Fibroblast of villous mesenchyme (primary cell): ENCODE measurements at regions not wholly inside any gene's neighbourhood (a gene's known extent, or its start where the extent isn't known, plus 50 kb on each side); places are given as distances from the start of the nearest gene placed in this dataset.
"Not testable (repeated sequence)": the region's sequence is repeated elsewhere in the genome, so short reads cannot be mapped to it uniquely, and the experiment has no call there.

ENCODE experiments used
- DNase-seq: peaks from one replicate; pipeline ENCODE4 v3.0.0-alpha.2; 2010; ENCODE audit warnings: low read depth
- H3K4me3 ChIP-seq: 2 replicates; pipeline ENCODE4 v1.5.1; 2011; ENCODE audit warnings: low read depth, mild to moderate bottlenecking, low read length
- TF ChIP-seq, protein P1 (sequence below): IDR thresholded peaks from 2 replicates; pipeline ENCODE4 v1.5.1; 2012; ENCODE audit warnings: low read depth, mild to moderate bottlenecking, low read length; ENCODE audit not compliant: insufficient read depth

DNA sequence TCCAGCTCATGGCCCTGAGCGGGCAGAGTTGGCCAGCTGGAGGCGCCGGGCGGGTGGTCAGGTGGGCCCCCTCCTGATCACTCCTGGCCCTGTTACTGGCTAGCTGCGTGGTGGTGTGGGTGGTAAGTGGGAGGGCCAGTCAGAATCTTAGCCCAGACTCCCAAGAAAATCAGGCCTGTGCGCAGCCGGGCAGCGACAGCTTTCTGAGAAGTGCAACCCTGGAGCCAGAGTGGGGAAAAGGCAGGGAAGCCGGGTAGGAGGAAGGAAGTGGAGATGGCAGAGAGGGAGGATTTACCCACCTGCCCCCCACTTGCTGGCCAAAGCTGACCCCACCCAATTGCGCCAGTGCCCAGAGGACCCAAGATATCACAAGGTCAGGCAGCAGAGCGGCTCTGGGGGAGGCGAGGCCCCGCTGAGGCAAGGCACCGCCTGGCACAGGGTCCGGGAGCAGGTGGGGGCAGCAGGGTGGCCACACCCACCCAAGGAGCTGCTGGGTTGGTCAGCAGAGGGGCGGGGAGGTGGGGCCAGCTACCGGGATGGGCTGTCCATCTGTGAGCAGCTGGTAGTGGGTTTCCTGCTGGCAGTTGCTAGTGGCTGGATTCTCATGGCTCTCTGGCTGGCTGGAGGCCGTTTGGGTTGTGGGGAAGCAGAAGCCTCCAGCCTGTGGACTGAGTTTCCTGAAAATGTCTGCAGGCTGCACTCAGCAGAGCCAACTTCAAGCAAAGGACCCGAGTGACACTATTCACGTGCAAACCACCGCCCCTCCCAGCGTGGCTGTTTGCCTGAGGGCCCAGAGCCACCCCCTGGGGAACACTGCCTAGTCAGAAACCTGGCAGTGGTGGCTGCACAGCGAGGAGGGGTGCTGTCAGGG lies 196.4 kb downstream of the IGLL1 start:
- H3K4me3 ChIP-seq: no peak overlapping the region
- TF ChIP-seq, protein P1, sequence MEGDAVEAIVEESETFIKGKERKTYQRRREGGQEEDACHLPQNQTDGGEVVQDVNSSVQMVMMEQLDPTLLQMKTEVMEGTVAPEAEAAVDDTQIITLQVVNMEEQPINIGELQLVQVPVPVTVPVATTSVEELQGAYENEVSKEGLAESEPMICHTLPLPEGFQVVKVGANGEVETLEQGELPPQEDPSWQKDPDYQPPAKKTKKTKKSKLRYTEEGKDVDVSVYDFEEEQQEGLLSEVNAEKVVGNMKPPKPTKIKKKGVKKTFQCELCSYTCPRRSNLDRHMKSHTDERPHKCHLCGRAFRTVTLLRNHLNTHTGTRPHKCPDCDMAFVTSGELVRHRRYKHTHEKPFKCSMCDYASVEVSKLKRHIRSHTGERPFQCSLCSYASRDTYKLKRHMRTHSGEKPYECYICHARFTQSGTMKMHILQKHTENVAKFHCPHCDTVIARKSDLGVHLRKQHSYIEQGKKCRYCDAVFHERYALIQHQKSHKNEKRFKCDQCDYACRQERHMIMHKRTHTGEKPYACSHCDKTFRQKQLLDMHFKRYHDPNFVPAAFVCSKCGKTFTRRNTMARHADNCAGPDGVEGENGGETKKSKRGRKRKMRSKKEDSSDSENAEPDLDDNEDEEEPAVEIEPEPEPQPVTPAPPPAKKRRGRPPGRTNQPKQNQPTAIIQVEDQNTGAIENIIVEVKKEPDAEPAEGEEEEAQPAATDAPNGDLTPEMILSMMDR: no peak
- no peak for DNase-seq

DNA sequence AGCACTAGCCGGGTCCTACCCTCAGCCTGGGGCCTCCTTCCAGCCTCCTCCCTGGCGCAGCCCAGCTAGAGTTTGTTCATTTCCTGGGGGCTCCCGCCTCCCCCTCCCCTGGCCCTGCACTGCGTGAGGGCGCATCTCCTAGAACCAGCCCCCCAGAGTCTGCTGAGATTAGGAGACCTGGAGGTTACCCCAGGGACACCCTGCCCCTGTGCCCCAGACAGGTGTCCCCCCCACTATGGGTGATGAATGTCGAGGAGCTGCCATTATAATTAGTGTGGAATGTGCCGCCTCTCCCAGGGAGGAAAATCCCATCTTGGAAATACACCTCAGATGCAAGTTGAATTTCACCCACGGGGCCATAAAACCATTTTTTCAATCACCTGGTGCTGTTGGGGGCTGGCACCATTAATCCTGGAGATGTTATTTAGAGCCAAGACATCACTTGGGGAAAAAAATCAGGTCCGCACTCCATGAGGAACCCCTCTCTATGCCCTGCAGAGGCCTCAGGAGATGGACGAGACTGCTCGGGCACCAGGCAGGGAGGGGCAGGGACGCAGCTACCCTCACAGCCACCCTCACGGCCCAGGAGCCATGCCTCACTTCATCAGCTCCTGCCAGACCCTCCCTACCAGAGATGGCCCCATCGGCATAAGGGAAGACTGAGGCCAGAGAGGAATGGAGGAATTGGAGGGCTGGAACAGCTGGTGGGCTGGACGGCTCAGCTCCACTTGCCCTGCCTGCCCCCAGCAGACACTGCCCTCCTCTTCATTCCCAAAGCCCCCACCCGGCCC lies 197.5 kb downstream of the IGLL1 start:
- TF ChIP-seq, protein P1: no peak
- no peak for DNase-seq

DNA sequence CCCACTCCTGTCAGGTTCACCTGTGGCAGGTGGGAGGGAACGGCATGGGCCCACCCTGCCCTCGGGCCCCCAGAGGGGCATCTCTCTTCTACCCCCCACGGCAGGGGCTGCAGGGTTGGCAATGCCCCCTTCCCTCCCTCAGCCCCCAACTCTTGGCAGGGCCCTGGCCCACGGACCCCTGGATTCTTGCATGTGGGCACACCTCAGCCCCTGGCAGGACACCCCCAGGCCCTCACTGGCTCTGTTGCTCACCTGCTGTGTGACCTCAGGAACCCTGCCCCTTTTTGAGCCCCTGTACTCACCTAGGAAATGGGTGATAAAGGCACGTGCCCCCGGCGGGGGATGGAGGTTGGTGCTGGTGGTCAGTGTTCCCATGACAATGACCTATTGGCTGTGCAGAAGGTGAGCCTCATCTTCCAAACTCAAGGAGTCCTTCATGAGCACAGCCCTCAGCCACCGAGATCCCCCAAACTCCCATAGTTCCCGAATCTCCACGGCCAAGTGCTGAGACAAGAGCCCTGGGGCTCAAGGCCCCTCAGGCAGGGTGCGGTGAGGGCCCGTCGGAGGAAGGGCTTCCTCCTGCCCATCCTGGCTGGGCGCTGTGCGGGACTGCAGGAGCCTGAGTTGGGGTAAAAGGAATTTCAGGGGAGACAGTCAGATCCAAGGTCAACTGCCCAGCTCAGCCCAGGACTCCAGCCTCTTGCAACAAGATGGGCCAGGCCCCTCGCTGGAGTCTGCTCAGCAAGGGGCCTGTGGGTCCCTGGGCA lies 198.2 kb downstream of the IGLL1 start:
- TF ChIP-seq, protein P1: no peak
- no peak overlapping the region for H3K4me3 ChIP-seq
- DNase-seq: no peak

More for the DNA sequence above, 197.5 kb downstream of the IGLL1 start:
- H3K4me3 ChIP-seq: no peak overlapping the region

DNA sequence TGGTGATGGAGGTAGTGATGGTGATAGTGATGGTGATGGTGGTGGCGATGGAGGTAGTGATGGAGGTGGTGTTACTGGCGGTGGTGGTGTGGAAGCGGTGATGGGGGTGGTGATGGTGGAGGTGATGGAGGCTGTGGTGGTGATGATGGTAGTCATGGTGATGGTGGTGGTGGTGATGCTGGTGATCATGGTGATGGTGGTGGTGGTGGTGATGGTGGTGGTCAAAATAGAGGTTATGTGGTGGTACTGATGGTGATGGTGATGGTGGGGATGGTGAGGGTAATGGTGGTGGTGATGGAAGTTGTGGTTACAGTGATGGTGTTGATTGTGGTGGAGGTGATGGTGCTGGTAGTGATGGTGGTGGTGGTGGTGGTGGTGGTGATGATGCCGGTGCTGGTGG lies 199.2 kb downstream of the IGLL1 start:
- no peak for DNase-seq
- H3K4me3 ChIP-seq: no peak overlapping the region
- TF ChIP-seq, protein P1: no peak

DNA sequence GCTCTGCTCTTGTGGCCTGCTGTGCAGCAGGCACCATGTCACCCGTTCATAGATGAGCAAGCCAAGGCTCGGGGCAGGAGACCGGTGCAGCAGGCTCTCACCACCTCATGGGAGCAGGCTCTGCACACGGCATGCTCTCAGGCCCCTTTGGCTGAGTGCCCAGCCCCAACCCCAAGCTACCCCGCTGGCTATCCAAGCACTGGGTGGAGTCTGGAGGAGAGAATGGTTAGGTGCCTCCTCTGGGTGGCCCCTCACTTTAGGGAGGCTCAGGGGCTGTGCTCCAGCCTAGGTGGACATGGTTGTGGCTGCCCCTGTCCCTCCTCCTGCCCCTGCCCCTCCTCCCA lies 199.9 kb downstream of the IGLL1 start:
- H3K4me3 ChIP-seq: no peak overlapping the region
- DNase-seq: no peak
- TF ChIP-seq, protein P1: no peak

DNA sequence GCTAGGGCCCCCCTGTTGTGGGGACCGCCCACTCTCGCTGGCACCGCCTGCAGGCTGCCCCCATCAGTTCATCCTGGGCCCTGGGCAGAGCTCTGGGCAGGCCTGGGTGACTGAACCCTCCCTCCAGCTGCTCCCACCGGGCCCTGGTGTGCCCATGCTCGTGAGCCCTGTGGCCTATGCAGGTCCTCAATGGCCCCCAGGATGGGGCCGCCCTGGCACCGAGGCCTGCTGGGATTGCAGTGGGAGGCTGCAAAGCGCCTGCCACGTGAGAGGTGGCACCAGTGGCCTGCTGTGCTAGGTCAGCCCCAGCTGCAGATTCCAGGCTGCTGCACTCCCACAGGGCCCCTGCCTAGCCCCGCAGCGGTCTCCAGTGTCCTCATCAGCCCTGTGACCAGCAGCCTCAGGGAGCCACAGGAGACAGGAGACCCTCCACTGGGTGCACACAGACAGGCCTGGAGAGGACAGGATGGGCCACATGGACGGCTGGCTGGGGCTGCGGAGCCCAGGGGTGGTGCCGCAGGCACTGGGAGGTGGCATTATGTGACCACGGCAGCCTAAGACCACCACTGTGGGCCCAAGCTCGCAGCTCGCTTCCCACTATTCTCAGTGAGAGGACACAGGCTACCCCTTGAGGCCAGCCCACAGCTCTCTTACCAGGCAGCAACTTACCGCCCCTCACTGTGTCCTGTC lies 199.4 kb downstream of the BCR start:
- not testable (repeated sequence) for H3K4me3 ChIP-seq, DNase-seq
